Gastrocnemius medialis (tissue), 4 donors: ENCODE measurements at regions not wholly inside any gene's neighbourhood (a gene's known extent, or its start where the extent isn't known, plus 50 kb on each side); places are given as distances from the start of the nearest gene placed in this dataset.

ENCODE experiments used
- ATAC-seq, 2 donors: fragments of 150-250 bp; one replicate each; pipeline ENCODE4 v1.9.1; 2016
- DNase-seq, 2 donors: peaks; one replicate each; pipeline ENCODE4 v3.0.0-alpha.2; 2019
- H3K27ac ChIP-seq, 4 donors: fragments of 200-600 bp; sonication (generic); 1 replicate in 1 of 4; 2 replicates in 3 of 4; pipeline ENCODE4 v1.5.1; 2016 to 2018; ENCODE audit warnings: mild to moderate bottlenecking in 2 of 4, moderate library complexity in 1 of 4
- H3K27me3 ChIP-seq, 3 donors: fragments of 200-600 bp; sonication (generic) in 2 of 3; 1 replicate in 1 of 3; 2 replicates in 2 of 3; pipeline versions ENCODE4 v1.5.1 to v1.6.0; 2016 to 2019; ENCODE audit warnings: mild to moderate bottlenecking in 1 of 3, moderate library complexity in 1 of 3
- H3K36me3 ChIP-seq, 2 donors: fragments of 200-600 bp; sonication (generic) in 1 of 2; one replicate each; pipeline ENCODE4 v1.5.1; 2017 to 2018
- H3K4me1 ChIP-seq, 2 donors: fragments of 200-600 bp; sonication (generic) in 1 of 2; one replicate each; pipeline ENCODE4 v1.5.1; 2016 to 2017; ENCODE audit warnings: mild to moderate bottlenecking in 2 of 2
- H3K4me3 ChIP-seq, 4 donors: fragments of 200-600 bp; sonication (generic) in 3 of 4; 1 replicate in 1 of 4; 2 replicates in 3 of 4; pipeline ENCODE4 v1.5.1; 2016 to 2019; ENCODE audit warnings: mild to moderate bottlenecking in 2 of 4
- H3K9me3 ChIP-seq, 3 donors: fragments of 200-600 bp; sonication (generic) in 2 of 3; 1 replicate in 1 of 3; 2 replicates in 2 of 3; pipeline ENCODE4 v1.5.1; 2016 to 2019
- POLR2A ChIP-seq, 2 donors: fragments of 450-650 bp; IDR thresholded peaks; one replicate each; pipeline ENCODE4 v1.6.1; 2017; ENCODE audit warnings: antibody characterized with exemption in 2 of 2, mild to moderate bottlenecking in 2 of 2, moderate library complexity in 2 of 2
- in situ Hi-C, 4 donors: fragments of 200-750 bp; cut with MboI; loops; one replicate each; pipeline versions ENCODE4 v1.15.0 to v1.8.0; 2017; ENCODE audit warnings: low sequenced_read_pairs in 4 of 4
- intact Hi-C: fragments of 100-400 bp; cut with DNase I; formaldehyde crosslinking; loops from one replicate; pipeline ENCODE4 v1.15.1; 2023; ENCODE audit warnings: low total_unique reads
- TF ChIP-seq, protein P1 (sequence below), 5 experiments: fragments of 450-650 bp in 3 of 5; fragments of 200-600 bp in 2 of 5; sonication (generic) in 2 of 5; IDR thresholded peaks in 4 of 5; conservative IDR thresholded peaks in 1 of 5; 1 replicate in 4 of 5; 2 replicates in 1 of 5; pipeline ENCODE4 v1.5.1; 2016 to 2019; ENCODE audit warnings: antibody characterized with exemption in 5 of 5, mild to moderate bottlenecking in 3 of 5, moderate library complexity in 3 of 5

- Histone ChIP-seq H3K4me1 (peaks cover 6 to 9% of the 10 kb centered on the region in 2 donors), H3K9me3 (no peaks in the 10 kb centered on the region), H3K27me3 (no peaks in the 10 kb centered on the region), H3K4me3 (no peak overlapping the region), H3K27ac (no peak overlapping the region), H3K36me3 (no peaks in the 10 kb centered on the region)
- intact Hi-C loops (loop anchor here (1.0 to 5.0 kb wide), 5 partner anchors 51 to 263 kb away; no protein-coding TSS in a partner anchor), in situ Hi-C loops (no loop called here)
- ATAC-seq (no peak), DNase-seq (no peak)
- TF ChIP-seq, protein P1, sequence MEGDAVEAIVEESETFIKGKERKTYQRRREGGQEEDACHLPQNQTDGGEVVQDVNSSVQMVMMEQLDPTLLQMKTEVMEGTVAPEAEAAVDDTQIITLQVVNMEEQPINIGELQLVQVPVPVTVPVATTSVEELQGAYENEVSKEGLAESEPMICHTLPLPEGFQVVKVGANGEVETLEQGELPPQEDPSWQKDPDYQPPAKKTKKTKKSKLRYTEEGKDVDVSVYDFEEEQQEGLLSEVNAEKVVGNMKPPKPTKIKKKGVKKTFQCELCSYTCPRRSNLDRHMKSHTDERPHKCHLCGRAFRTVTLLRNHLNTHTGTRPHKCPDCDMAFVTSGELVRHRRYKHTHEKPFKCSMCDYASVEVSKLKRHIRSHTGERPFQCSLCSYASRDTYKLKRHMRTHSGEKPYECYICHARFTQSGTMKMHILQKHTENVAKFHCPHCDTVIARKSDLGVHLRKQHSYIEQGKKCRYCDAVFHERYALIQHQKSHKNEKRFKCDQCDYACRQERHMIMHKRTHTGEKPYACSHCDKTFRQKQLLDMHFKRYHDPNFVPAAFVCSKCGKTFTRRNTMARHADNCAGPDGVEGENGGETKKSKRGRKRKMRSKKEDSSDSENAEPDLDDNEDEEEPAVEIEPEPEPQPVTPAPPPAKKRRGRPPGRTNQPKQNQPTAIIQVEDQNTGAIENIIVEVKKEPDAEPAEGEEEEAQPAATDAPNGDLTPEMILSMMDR (IDR thresholded peaks at IDR 0.05 in 4 of 5, conservative IDR thresholded peaks at IDR 0.05 in 1 of 5): no peak
- no peak for TF ChIP-seq POLR2A (IDR thresholded peaks at IDR 0.05)
Measured at GRCh38 chr12:93944911-93945310, 203.5 kb upstream of the PLXNC1 start.

GRCh38 chr12:93946542-93947150 is 201.7 kb upstream of the PLXNC1 start:
- no peak for TF ChIP-seq POLR2A (IDR thresholded peaks at IDR 0.05)
- TF ChIP-seq, protein P1 (IDR thresholded peaks at IDR 0.05 in 4 of 5, conservative IDR thresholded peaks at IDR 0.05 in 1 of 5): no peak
- intact Hi-C loops (no loop called here), in situ Hi-C loops (no loop called here)
- peaks cover 6 to 9% of the 10 kb centered on the region in 2 donors for H3K4me1 ChIP-seq
- H3K27me3 ChIP-seq: no peaks in the 10 kb centered on the region
- no peaks in the 10 kb centered on the region for H3K9me3 ChIP-seq
- ATAC-seq (no peak), DNase-seq (no peak)
- no peak overlapping the region for H3K27ac ChIP-seq
- no peaks in the 10 kb centered on the region for H3K36me3 ChIP-seq
- no peak overlapping the region for H3K4me3 ChIP-seq

DNA sequence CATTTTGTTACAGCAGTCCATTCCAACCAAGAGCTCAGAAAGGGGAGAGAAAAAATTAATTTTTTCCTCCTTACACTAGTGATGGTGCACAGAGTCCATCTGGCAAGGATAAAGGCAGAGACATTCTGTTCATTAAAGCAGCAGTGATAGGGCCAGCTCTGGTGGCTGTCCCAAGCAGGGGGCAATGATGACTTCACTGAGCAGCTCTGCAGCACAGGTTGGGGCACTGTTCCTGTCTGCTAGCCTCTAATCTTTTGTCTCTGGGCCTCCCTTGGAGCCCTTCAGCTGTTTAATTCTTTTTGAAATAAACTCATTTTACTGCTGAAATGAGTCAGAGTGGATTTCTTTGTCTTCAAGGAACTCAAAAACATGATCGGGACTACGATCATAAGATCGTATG is 200.9 kb upstream of the PLXNC1 start:
- Histone ChIP-seq H3K27me3 (no peaks in the 10 kb centered on the region), H3K4me3 (no peak overlapping the region), H3K9me3 (no peaks in the 10 kb centered on the region), H3K27ac (no peak overlapping the region), H3K36me3 (no peaks in the 10 kb centered on the region), H3K4me1 (peaks cover 6 to 9% of the 10 kb centered on the region in 2 donors)
- DNase-seq (no peak), ATAC-seq (no peak)
- intact Hi-C loops: no loop called here
- in situ Hi-C loops: no loop called here
- no peak for TF ChIP-seq POLR2A (IDR thresholded peaks at IDR 0.05)
- TF ChIP-seq, protein P1 (IDR thresholded peaks at IDR 0.05 in 4 of 5, conservative IDR thresholded peaks at IDR 0.05 in 1 of 5): no peak

DNA sequence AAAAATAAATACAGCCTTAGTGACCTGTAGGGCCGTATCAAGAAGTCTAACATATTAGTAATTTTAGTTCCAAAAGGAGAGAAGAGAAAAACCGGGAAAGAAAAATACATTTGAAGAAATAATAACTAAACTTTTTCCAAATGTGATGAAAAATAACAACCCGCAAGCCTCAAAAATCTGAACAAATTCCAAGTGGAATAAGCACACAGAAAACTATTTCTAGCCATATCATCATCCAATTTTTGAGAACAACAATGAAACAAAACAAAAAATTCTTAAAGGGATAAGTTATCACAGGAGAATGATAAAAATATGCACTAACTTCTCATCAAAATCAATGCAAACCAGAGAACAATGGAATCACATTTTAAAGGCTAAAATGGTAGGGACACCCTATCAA is 198.1 kb upstream of the PLXNC1 start:
- no peak for DNase-seq
- in situ Hi-C loops (no loop called here), intact Hi-C loops (no loop called here)
- no peaks in the 10 kb centered on the region for H3K36me3 ChIP-seq
- TF ChIP-seq, protein P1 (IDR thresholded peaks at IDR 0.05 in 4 of 5, conservative IDR thresholded peaks at IDR 0.05 in 1 of 5): no peak
- TF ChIP-seq POLR2A (IDR thresholded peaks at IDR 0.05): no peak
- H3K9me3 ChIP-seq: no peaks in the 10 kb centered on the region
- no peak overlapping the region for H3K4me3 ChIP-seq
- no peaks in the 10 kb centered on the region for H3K4me1 ChIP-seq
- no peak overlapping the region for H3K27ac ChIP-seq
- no peaks in the 10 kb centered on the region for H3K27me3 ChIP-seq
- ATAC-seq: no peak
